GM23248 (cell line): ENCODE measurements at regions not wholly inside any gene's neighbourhood (a gene's known extent, or its start where the extent isn't known, plus 50 kb on each side); places are given as distances from the start of the nearest gene placed in this dataset.

Experiments used
- EZH2 ChIP-seq: fragments of 200-600 bp; sonication (generic); IDR thresholded peaks from 2 replicates; pipeline ENCODE4 v1.6.1; 2018; ENCODE audit warnings: antibody characterized with exemption, mild to moderate bottlenecking; ENCODE audit not compliant: insufficient read depth, poor library complexity, severe bottlenecking
- EZH2phosphoT487 ChIP-seq: fragments of 200-600 bp; sonication (generic); IDR thresholded peaks from 2 replicates; pipeline ENCODE4 v1.6.1; 2018; ENCODE audit warnings: antibody characterized with exemption, moderate library complexity, mild to moderate bottlenecking, low read depth; ENCODE audit not compliant: insufficient read depth

- TF ChIP-seq EZH2 (no peak), EZH2phosphoT487 (no peak)
Observed at GRCh38 chr18:27652480-27653121, 467.5 kb upstream of the CHST9 start.
